ENCODE measurements at regions not wholly inside any gene's neighbourhood (a gene's known extent, or its start where the extent isn't known, plus 50 kb on each side); places are given as distances from the start of the nearest gene placed in this dataset.

GRCh38 chr12:113591480-113591974 lies 119.9 kb upstream of the LHX5 start:
- TF ChIP-seq, protein P1, sequence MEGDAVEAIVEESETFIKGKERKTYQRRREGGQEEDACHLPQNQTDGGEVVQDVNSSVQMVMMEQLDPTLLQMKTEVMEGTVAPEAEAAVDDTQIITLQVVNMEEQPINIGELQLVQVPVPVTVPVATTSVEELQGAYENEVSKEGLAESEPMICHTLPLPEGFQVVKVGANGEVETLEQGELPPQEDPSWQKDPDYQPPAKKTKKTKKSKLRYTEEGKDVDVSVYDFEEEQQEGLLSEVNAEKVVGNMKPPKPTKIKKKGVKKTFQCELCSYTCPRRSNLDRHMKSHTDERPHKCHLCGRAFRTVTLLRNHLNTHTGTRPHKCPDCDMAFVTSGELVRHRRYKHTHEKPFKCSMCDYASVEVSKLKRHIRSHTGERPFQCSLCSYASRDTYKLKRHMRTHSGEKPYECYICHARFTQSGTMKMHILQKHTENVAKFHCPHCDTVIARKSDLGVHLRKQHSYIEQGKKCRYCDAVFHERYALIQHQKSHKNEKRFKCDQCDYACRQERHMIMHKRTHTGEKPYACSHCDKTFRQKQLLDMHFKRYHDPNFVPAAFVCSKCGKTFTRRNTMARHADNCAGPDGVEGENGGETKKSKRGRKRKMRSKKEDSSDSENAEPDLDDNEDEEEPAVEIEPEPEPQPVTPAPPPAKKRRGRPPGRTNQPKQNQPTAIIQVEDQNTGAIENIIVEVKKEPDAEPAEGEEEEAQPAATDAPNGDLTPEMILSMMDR (IDR thresholded peaks at IDR 0.05): no peak
- TF ChIP-seq POLR2AphosphoS5 (IDR thresholded peaks at IDR 0.05): no peak
- TF ChIP-seq POLR2A (IDR thresholded peaks at IDR 0.05; ENCODE audit: low read depth): no peak

Measured in esophagus muscularis mucosa (tissue), 3 donors.